ENCODE measurements at regions not wholly inside any gene's neighbourhood (a gene's known extent, or its start where the extent isn't known, plus 50 kb on each side); places are given as distances from the start of the nearest gene placed in this dataset.

DNA sequence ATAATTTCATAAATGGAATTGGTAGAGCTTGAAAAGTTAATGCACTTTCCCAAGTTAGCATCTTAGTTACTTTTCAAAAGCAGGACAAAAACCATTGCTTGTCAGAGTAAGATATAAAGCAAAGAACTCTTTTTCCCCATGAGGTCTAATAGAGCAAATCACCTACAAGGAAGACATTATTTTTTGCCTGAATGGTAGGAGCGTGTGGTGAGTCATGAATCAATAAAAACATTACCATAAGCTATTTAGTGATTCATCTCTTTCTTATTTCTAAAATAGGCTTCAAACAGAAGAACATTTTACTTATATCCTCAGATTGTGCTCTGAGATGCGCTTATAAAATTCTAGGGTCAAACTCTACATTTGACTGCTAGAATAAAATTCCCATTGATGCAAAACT is 109.4 kb upstream of the GPRIN3 start:
- DNase-seq = no peak

DNA sequence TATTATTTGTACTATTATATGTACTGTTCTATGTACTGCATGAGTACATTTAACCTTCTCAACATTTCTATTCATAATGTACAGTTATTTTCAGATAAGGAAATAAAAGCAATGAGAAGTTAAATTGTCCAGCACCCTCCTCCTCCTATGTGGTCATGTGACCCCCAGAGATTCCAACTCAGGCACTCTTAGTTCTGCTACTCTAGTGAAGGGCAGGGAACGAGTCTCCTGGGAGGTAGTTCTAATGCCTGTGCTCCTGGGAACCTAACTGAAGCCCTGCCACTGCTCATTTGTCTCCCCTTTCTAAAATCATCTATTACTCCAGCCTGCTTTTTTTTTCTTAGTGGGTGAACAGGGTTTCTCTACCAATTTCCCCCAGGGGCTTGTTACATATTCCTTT is 105.9 kb upstream of the GPRIN3 start:
- no peak for DNase-seq

DNA sequence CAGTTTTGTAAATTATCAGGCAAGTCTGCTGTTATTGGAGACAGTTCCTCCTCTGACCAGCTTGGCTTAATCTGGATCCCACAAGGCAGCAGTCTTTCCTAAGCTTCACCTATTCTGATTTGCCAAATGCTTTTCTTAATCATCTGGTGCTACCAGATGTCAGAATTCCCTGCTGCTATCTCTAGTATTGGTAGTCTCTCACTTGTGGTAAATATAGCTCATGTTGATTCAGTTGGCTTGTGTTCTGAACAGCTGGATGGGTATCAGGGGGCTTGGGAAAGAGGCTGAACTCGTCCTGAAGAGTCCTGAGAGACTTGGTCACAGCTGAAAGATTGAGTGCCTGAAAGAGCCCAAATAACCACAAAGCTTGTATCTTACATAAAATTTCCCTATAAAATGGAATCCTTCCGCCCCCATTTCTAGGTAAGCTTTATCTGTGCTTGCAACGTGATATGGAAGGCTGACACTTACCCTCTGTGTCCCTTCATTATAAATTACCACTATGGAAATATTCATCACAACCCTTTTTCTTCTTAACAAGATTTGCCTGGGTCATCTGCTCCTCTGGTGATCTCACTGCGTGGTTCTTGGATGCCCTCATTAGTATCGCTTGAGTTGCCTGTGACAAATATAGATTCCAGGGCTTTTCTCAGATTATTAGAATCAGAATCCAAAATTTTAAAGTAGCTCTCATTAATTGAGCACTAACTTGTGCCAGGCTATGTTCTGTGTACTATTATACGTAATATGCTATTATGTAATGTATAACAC is 104.1 kb upstream of the GPRIN3 start:
- DNase-seq = no peak

DNA sequence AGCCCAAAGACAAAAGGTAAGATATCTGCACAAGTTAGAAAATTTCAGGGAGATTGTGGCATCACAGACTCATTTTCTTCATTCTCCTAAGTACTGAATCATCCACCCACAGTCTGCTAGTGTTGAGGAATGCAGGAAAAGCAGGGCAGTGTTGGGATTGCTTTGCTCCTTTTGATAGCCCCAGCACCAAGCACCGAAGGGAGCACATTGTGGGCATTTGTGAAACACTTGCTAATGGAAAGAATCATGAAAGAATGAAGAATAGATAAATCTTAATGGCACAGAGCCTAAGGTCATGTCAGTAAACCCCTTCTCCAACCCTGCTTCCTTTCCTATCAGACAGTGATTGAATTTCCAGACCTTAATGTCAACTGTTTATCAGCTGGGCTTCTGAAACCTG is 103.1 kb upstream of the GPRIN3 start:
- DNase-seq = peak; percentile 7

DNA sequence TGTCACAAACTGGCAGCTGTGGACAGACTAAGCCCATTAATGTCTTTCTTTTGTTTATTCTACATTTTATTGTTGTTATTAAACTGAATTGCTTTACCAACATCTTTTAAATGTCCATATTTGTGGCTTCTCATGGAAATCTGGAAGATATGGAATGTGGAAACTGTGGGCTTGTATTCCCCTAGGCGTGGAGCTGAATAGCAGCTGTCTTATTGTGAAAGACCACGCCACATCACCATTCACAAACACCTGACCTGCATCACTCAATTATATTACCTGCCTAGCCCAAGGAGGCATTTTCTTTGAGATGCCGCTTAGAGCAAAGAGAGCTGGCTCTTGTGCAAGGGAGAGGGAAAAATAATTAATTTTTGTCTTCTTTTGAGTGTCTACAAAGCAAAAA is 96.9 kb upstream of the GPRIN3 start:
- no peak for DNase-seq

DNA sequence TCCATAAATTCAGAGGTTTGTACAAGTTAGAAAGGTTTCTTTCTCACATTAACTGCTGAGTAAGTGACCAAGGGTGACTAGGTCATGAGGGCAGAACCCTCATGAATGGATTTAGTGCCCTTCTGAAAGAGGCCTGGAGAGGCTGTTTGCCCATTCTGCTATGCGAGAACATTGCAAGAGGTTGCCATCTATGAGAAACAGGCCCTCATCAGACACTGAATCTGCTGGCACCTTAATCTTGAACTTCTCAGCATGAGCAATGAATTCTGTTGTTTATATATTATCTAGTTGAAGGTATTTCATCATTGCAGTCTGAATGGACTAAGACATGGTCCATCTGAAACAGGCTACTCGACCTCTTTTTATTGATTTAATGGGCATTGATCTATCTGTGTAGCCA is 96.2 kb upstream of the GPRIN3 start:
- DNase-seq = no peak

DNA sequence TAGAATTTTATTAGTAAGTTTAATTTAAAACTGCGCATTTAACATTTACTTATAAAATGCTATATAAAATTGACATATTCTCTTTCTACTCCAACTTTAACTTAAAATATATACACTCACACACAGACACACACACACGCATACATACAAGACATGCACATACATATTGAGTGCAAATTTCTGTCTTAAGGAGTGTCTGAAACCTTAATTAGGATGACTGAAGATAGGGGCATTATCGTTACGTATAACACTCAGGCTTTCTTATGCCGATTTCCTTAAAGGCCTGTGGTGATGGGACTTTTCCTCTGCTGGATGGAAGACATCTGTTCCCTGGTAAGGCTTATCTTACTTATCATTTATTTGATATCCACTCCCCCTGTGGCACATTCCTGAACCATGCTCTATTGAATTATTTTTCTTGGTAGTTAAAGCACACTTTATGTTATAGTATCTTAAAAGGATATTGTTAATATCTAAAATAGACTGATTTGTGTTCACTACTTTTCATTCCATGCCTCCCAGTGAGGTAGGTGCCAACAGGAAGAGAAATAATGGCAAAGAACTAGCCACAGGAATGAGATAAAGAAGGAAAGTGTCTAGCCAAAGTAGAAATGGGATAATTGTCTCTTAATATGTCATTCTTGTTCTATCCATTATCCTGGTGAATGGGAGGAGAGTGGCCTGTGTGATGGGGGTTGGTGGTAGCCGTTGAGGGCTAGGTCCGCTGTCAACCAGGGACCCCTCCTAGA is 92.9 kb upstream of the GPRIN3 start:
- DNase-seq = no peak

DNA sequence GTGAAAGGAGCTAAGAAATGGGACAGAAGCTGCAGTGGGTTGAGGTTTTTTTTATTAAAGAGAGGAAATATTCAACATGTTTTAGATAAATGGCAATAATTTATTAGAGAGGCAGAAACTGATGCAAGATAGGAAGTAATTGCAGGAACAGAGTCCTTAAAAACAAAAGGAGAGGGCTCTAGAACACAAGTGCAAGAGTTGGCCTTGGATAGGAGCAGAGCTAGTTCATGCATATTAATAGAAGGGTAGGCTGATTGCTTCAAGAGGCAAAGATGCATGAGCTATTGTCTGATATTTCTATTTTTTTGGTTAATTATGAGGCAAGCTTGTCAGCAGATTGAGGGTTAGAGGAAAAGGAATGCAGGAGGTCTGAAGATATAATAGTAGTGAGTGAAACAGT is 91.0 kb upstream of the GPRIN3 start:
- DNase-seq = no peak

DNA sequence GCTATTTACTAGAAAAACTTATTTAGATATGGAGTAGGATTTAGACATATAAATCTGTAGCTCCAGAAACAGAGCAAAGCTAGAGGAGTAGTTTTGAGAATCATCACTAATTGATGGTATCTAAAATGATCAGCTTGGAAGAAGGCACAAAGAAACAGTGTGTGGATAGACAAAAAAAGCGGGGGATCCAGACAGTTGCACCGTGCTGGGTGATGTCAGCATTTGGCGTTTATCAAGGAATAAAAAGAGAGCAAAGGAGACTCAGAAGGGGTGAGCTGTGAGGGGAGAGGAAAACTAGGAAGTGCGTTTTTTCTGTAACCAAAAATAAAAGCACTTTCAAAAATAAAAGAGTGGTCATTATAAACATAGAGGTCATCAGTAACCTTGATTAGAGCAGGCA is 90.5 kb upstream of the GPRIN3 start:
- no peak for DNase-seq

DNA sequence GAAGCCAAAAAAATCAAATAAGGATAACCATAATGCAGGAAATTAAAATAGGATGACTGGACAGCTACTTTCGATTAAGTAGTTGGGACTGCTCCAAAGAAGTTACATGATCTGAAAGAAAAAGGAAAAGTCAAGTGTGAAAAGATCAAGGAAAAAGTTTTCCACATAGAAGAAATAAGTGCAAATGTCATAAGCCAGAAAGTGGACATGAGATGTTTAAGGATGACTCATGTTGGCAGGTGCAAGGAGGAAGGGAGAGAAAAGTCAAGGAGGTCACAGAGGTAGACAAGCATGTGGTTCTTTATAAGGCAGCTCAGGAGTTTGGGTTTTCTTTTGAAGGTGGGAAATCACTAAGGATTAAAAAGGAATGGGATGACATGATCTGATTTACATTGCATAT is 89.8 kb upstream of the GPRIN3 start:
- DNase-seq = no peak

DNA sequence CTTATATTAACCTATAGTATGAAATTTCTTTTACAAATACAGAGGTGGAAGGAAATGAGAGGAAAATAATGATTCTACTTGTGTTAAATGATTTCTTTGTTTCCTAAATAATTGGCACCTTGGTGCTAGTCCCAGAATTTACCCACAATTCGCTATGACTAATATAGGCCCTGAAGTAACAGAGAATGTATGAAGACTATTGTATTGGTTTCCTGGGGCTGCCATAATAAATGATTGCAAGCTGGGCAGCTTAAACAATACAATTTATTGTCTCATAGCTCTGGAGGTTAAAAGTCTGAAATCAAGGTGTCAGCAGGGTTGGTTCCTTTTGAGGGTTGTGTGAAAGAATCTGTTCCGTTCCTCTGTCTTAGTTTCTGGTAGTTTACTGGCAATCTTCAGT is 74.8 kb upstream of the GPRIN3 start:
- DNase-seq = no peak

DNA sequence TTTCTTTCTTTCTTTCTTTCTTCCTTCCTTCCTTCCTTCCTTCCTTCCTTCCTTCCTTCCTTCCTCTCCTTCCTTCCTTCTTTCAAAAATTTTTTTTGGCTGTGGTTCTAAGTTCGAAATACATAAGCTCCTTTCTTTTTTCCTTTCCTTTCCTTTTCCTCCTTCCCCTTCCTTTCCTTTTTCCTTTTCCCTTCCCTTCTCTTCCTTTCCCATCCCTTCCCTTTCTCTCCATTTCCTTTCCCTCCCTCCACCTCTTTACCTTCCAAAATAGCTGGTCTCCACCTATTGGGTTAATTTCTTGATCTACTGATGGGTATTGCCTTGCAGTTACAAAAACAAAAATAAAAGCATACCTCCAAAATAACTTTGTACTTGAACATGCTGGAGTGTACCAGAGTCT is 73.4 kb upstream of the GPRIN3 start:
- DNase-seq = no peak

DNA sequence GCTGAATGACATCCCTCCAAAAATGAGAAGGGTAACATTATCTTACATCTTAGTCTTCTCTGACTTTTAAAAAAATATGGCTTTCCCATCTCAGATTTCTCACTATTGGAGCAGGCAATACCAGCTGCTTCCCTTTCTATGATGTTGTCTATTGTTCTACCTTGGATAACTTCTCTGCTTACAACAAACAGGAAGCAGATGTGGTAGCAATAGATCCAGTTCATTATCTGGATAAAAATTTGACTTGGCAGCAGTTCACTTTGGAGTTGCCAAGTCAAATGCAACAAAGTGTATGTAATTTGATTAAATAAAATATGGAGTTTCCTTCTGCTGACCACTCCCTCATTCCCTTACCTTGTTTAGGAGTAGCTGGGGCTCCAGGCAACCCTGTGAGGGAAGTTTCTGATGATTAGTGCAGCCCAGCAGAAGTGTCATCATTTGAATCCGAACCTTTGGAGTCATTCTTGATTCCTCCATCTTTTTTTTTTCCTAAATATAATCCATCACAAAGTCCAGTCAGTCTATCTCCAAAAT is 72.0 kb upstream of the GPRIN3 start:
- DNase-seq = no peak

DNA sequence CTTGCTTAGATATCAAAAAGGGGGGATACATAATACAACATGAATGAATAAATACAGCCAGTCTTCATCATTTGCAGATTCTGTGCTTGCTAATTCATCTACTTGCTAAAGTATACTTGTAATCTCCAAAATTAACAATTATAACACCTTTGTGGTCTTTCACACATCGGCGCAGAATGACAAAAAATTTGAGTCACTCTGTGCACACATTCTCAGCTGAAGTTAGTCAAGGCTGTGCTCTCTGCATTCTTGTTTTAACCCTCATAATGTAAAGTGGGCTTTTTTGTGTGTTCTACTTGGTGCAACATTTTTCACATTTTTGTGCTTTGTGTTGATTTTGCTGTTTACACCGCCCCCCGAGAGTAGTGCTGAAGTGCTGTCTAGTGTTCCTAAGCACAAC is 65.8 kb upstream of the GPRIN3 start:
- DNase-seq = no peak

DNA sequence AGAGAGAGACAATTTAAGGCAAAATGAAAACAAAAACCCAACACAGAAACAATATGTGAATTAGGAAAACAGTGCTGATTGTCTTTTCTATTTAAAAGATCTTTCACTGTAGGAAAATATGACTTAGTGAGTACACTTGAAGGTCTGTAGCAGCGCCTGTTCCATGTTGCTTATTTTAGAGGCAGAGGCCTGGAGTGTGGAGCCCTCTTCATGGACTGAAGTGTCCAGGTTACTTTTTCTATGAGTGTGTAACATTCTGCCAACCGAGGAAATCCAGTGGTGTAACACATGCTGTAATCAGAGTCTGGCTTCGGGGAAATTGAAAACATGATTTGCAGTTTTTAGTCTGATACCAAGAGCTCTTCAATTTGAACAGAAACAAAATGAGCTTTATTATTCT is 64.0 kb upstream of the GPRIN3 start:
- no peak for DNase-seq

DNA sequence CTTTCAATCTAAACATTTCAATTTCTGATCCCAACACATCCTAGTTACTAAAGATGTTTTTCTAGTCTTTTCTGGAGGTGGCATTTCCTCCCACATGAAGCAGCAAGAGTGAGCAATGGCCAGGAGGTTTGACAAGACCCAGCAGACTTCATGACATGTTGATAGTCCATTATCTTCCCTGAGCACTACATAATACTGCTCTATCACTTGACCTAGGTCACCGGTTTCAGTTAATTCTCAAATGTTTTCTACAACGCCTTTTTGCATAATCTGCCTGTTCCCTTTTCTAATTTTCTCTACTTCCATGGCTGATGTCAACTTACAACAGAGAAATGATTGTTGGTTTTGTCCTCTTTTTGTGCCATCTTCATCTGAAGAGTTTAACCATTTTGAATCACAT is 62.0 kb upstream of the GPRIN3 start:
- DNase-seq = no peak

DNA sequence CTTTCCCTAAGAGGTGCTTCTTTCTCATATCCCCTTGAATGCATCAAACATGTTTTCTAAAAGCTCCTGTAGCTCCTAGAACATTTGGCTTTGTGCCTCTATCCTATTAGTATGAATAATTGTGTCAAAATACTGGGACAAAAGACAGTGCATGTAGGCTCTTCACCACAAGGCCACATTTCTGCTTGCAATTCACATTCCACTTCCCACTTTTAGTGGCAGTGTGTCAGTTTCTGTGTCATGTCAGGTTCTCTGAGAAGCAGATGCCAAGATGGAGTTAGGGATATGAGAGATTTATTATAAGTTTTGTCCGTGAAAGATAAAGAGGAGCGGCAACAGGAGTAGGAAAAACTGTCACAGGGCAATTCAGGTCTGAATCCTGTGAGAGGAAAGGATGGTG is 61.3 kb upstream of the GPRIN3 start:
- no peak for DNase-seq

DNA sequence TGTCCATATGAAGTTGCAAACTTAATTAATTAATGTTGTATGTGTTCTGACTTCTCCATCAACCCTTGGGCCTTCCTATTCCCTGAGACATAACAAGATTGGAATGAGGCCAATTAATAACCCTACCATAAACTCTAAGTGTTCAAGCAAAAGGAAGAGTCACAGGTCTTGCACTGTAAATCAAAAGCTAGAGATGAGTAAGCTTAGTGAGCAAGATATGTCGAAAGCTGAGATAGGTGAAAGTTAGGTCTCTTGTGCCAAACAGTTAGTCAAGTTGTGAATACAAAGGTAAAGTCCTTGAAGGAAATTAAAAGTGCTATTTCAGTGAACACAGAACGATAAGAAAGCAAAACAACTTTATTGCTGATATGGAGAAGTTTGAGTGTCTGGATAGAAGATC is 58.2 kb upstream of the GPRIN3 start:
- DNase-seq = no peak

DNA sequence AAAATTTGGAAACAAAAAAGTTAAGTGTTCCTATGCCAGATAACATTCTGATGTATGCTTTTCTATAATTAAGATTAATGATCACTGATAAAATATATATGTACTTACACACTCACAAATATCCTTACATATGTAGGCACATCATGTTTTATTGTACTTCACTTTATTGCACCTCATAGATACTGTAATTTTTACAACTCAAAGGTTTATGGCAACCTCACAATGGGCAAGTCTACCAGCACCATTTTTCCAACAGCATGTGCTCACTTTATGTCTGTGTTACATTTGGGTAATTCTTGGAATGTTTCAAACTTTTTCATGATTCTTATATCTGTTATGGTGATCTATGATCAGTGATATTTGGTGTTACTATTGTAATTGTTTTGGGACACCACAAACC is 57.8 kb upstream of the GPRIN3 start:
- no peak for DNase-seq

DNA sequence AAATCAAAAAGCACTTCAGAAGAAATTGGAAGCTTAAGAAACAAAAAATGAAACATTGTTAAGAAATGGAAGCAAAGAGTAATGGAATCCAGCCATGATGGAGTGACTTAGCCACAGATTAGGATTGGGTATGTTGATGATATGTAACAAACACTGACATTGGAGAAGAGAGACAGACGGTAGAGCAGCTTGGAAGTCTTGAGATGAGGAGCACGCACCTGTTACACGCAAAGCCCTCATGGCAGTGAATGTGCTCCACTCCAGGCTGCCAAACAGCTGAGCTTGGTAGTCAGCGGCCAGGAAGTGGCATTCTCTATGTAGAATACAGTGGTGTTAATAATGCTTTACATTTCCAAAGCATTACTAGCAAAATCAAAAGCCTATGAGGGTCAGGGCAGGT is 56.9 kb upstream of the GPRIN3 start:
- no peak for DNase-seq

DNA sequence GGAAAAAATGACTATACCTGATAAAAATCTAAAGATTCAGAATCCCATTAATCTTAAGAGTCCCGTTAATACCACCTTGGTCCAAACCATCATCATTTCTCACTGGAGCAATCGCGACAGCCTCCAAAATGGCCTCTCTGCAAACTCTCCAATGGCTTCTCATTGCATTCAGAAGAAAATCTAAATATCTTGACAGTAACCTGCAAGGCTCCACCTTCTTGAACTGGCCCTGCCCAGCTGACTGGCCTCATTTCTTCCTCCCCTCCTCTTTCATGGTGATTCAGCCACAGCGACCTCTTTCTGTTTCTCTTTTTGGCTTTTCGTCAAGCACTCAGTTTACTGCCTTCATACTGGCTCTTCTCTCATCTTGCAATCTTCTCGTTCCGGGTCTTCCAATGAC is 56.2 kb upstream of the GPRIN3 start:
- DNase-seq = no peak

DNA sequence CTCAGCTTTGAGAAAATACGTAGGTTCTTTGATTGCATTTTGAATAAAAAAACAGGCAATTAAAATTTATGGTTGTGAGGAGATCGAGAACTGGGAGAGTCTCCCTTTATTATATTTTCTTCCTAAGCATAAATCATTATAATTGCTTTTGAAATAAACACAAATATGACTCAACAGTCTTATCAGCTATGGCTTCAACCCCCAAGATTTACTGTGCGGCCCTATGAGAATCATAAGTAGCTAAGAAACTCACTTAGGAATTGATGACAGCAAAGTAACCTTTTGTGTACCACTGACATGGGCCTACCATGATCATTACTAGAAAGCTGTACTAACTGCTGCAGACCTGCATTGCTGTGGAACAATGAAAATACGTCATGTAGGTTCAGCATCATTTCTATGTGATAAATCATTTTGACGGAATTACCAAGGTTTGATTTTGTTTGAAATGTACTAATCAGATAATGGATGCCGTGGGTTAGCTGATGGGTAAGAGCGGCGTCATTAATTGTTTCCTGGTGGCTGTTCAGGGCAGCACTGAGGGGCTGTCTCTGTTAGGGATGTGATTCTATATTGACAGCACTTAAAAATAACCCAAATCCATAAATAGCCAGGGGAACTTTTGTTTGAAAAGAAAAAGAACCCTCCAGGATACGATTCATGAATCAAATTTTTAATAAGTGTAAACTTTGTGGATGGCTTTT is 51.5 kb upstream of the GPRIN3 start:
- no peak for DNase-seq

DNA sequence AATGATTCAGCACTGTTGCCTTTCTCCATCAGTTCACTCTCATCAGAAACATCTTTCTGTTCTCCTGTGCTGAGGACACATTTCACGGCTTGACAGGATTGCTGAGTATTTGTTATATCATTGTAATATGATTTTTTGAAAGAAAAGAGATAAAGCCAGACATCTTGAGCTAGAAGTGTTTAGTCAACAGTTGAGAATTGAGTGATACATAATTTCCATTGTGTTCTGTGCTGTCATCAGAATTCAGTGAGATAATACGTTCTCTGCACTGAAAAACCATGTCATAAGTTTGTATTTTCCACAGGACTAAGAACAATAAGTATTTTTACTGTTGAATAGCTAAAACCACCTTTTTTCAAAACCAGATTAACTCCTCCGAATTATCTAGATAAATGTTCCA is 50.2 kb upstream of the GPRIN3 start:
- DNase-seq = no peak

Data from amniotic stem cell (primary cell).